Esophagus muscularis mucosa (tissue), 4 donors: ENCODE measurements at regions not wholly inside any gene's neighbourhood (a gene's known extent, or its start where the extent isn't known, plus 50 kb on each side); places are given as distances from the start of the nearest gene placed in this dataset.

ENCODE experiments used
- EP300 ChIP-seq: sonication (generic); formaldehyde crosslinking; IDR thresholded peaks from one replicate; pipeline ENCODE4 v1.6.1; 2017; ENCODE audit warnings: antibody characterized with exemption
- POLR2A ChIP-seq: fragments of 450-650 bp; IDR thresholded peaks from one replicate; pipeline ENCODE4 v1.6.1; 2017; ENCODE audit warnings: antibody characterized with exemption, moderate library complexity, mild to moderate bottlenecking, low read depth
- POLR2AphosphoS5 ChIP-seq, 2 donors: sonication (generic); formaldehyde crosslinking; IDR thresholded peaks; one replicate each; pipeline ENCODE4 v1.6.1; 2017; ENCODE audit warnings: antibody characterized with exemption in 2 of 2
- TF ChIP-seq, protein P1 (sequence below), 3 experiments: fragments of 200-600 bp in 2 of 3; fragments of 450-650 bp in 1 of 3; sonication (generic) in 2 of 3; IDR thresholded peaks; one replicate each; pipeline ENCODE4 v1.5.1; 2017 to 2019; ENCODE audit warnings: antibody characterized with exemption in 3 of 3, mild to moderate bottlenecking in 2 of 3, moderate library complexity in 1 of 3

- TF ChIP-seq, protein P1, sequence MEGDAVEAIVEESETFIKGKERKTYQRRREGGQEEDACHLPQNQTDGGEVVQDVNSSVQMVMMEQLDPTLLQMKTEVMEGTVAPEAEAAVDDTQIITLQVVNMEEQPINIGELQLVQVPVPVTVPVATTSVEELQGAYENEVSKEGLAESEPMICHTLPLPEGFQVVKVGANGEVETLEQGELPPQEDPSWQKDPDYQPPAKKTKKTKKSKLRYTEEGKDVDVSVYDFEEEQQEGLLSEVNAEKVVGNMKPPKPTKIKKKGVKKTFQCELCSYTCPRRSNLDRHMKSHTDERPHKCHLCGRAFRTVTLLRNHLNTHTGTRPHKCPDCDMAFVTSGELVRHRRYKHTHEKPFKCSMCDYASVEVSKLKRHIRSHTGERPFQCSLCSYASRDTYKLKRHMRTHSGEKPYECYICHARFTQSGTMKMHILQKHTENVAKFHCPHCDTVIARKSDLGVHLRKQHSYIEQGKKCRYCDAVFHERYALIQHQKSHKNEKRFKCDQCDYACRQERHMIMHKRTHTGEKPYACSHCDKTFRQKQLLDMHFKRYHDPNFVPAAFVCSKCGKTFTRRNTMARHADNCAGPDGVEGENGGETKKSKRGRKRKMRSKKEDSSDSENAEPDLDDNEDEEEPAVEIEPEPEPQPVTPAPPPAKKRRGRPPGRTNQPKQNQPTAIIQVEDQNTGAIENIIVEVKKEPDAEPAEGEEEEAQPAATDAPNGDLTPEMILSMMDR (IDR thresholded peaks at IDR 0.05) = no peak
- TF ChIP-seq POLR2AphosphoS5 (IDR thresholded peaks at IDR 0.05) (no peak), POLR2A (no peak), EP300 (no peak)
Observed at GRCh38 chr2:56940054-56940453, 756.3 kb downstream of the CCDC85A start.
